GM12878 (cell line): ENCODE measurements at regions not wholly inside any gene's neighbourhood (a gene's known extent, or its start where the extent isn't known, plus 50 kb on each side); places are given as distances from the start of the nearest gene placed in this dataset.

Experiments
- ATAC-seq: fragments of 200-7000 bp; cut with Tn5 transposase; 3 replicates; pipeline ENCODE4 v1.9.1; 2020; ENCODE audit warnings: mild to moderate bottlenecking, moderate library complexity
- BruUV-seq: library from RNA; stranded (reverse); fragments of 400-500 nt; replicated peaks from 2 replicates; lab custom pipeline; 2021; lab: Mats Ljungman, UMichigan
- CTCF ChIA-PET: fragments of 300-600 bp; sonication (Branson Sonifier 250); formaldehyde crosslinking; extraction: SDS; loops from one replicate; lab custom pipeline; 2021; ENCODE audit warnings: inconsistent platforms; lab: Yijun Ruan, JAX
- POLR2A ChIA-PET: fragments of 350-600 bp; formaldehyde crosslinking; extraction: SDS; loops from one replicate; lab custom pipeline; 2021; ENCODE audit warnings: inconsistent platforms; lab: Charles Lee
- RAD21 ChIA-PET: fragments of 300-600 bp; sonication (Branson Sonifier 250); formaldehyde crosslinking; loops from one replicate; lab custom pipeline; 2023; ENCODE audit warnings: antibody characterized with exemption; ENCODE audit not compliant: unreplicated experiment; lab: Charles Lee
- SMC1A ChIA-PET: fragments of 300-600 bp; sonication (Branson Sonifier 250); formaldehyde crosslinking; loops from one replicate; lab custom pipeline; 2023; ENCODE audit not compliant: unreplicated experiment, uncharacterized antibody; lab: Charles Lee
- DNase-seq: peaks from one replicate; pipeline ENCODE4 v3.0.0-alpha.2; 2011; ENCODE audit warnings: low read depth, low spot score
- FAIRE-seq: peaks from 3 replicates; lab custom pipeline; 2011; peaks lifted over from hg19 to GRCh38; lab: Jason Lieb, UNC
- H2AFZ ChIP-seq: 2 replicates; pipeline ENCODE4 v1.6.0; 2011; ENCODE audit warnings: low read depth, low read length, control low read depth; ENCODE audit not compliant: control insufficient read depth
- H3K27ac ChIP-seq: 2 replicates; pipeline ENCODE4 v1.5.1; 2011; ENCODE audit warnings: control low read depth; ENCODE audit not compliant: control insufficient read depth, insufficient read depth
- H3K27me3 ChIP-seq, 2 experiments: replicated peaks in 1 of 2; 2 replicates each; pipeline versions ENCODE4 v1.6.0 to v1.6.1; 2011; ENCODE audit warnings: low read length in 1 of 2; ENCODE audit not compliant: control insufficient read depth in 2 of 2, insufficient read depth in 2 of 2
- H3K36me3 ChIP-seq, 2 experiments: 2 replicates each; pipeline ENCODE4 v1.5.1; 2011; ENCODE audit warnings: low read length in 1 of 2; ENCODE audit not compliant: control insufficient read depth in 2 of 2, insufficient read depth in 2 of 2
- H3K4me1 ChIP-seq: 2 replicates; pipeline ENCODE4 v1.6.1; 2011; ENCODE audit warnings: mild to moderate bottlenecking, low read length, moderate library complexity, mixed read lengths; ENCODE audit not compliant: control insufficient read depth, insufficient read depth
- H3K4me2 ChIP-seq: 2 replicates; pipeline ENCODE4 v1.6.0; 2011; ENCODE audit warnings: control low read depth; ENCODE audit not compliant: control insufficient read depth, insufficient read depth
- H3K4me3 ChIP-seq: fragments of 200-600 bp; sonication (generic); 2 replicates; pipeline ENCODE4 v1.5.1; 2016
- H3K79me2 ChIP-seq: 2 replicates; pipeline ENCODE4 v1.6.0; 2011; ENCODE audit warnings: low read length; ENCODE audit not compliant: control insufficient read depth, insufficient read depth
- H3K9ac ChIP-seq: 2 replicates; pipeline ENCODE4 v1.8.0; 2011; ENCODE audit warnings: low read length, control low read depth, mixed read lengths; ENCODE audit not compliant: control insufficient read depth, insufficient read depth
- H3K9me3 ChIP-seq: replicated peaks from 3 replicates; pipeline ENCODE4 v1.5.1; 2011; ENCODE audit warnings: mild to moderate bottlenecking, low read length; ENCODE audit not compliant: control insufficient read depth, insufficient read depth
- H4K20me1 ChIP-seq: 2 replicates; pipeline ENCODE4 v1.6.0; 2011; ENCODE audit not compliant: control insufficient read depth, insufficient read depth
- ASH2L ChIP-seq: fragments of 300-600, 200-600 bp; sonication (generic); IDR thresholded peaks from 2 replicates; pipeline ENCODE4 v1.6.1; 2017; ENCODE audit warnings: low read depth, mild to moderate bottlenecking, borderline replicate concordance
- CHD1 ChIP-seq: IDR thresholded peaks from 2 replicates; pipeline ENCODE4 v1.6.1; 2012; ENCODE audit warnings: low read depth, low read length, improper control_type of control experiment
- KAT2A ChIP-seq: conservative IDR thresholded peaks from 2 replicates; pipeline ENCODE4 v1.6.1; 2011; ENCODE audit warnings: low read depth, low read length; ENCODE audit not compliant: control insufficient read depth
- MTA3 ChIP-seq: IDR thresholded peaks from 2 replicates; pipeline ENCODE4 v1.6.1; 2012; ENCODE audit warnings: low read length, inconsistent platforms, borderline replicate concordance
- NBN ChIP-seq: fragments of 450-650 bp; IDR thresholded peaks from 2 replicates; pipeline ENCODE4 v1.6.1; 2016
- NFYA ChIP-seq: IDR thresholded peaks from 2 replicates; pipeline ENCODE4 v1.6.1; 2011; ENCODE audit warnings: low read depth, mild to moderate bottlenecking, low read length, improper control_type of control experiment, borderline replicate concordance
- POLR2AphosphoS2 ChIP-seq: IDR thresholded peaks from 2 replicates; pipeline ENCODE4 v1.6.1; 2011; ENCODE audit warnings: low read depth, mild to moderate bottlenecking, low read length, improper control_type of control experiment, moderate library complexity
- SMAD5 ChIP-seq: IDR thresholded peaks from 2 replicates; pipeline ENCODE4 v1.6.1; 2016; ENCODE audit warnings: antibody characterized with exemption, low read depth
- SREBF1 ChIP-seq: IDR thresholded peaks from 2 replicates; pipeline ENCODE4 v1.6.1; 2012; ENCODE audit warnings: mild to moderate bottlenecking, low read length
- SREBF2 ChIP-seq: IDR thresholded peaks from 2 replicates; pipeline ENCODE4 v1.6.1; 2012; ENCODE audit warnings: mild to moderate bottlenecking, low read length
- TCF7 ChIP-seq: IDR thresholded peaks from 2 replicates; pipeline ENCODE4 v1.6.1; 2014; ENCODE audit warnings: antibody characterized with exemption, borderline replicate concordance
- ZNF24 ChIP-seq: fragments of 450-650 bp; IDR thresholded peaks from 2 replicates; pipeline ENCODE4 v1.6.1; 2017; ENCODE audit warnings: antibody characterized with exemption, mild to moderate bottlenecking
- ZZZ3 ChIP-seq: IDR thresholded peaks from 2 replicates; pipeline ENCODE4 v1.6.1; 2011; ENCODE audit warnings: low read depth; ENCODE audit not compliant: control insufficient read depth, insufficient read length
- WGBS: methylation state at CpG from one replicate; pipeline ENCODE4 v1.1.6; 2016; ENCODE audit warnings: low lambda C conversion rate; ENCODE audit not compliant: insufficient replicate concordance, insufficient coverage; ENCODE audit errors: missing lambda C conversion rate; 5-methylcytosine and 5-hydroxymethylcytosine counted together
- in situ Hi-C: fragments of 300-500 bp; cut with MboI; formaldehyde crosslinking; loops from 9 replicates; pipeline ENCODE4 v1.14.3; 2018; ENCODE audit warnings: mixed read lengths
- intact Hi-C: fragments of 100-400 bp; cut with micrococcal nuclease; formaldehyde crosslinking; loops from one replicate; pipeline ENCODE4 v1.14.2; 2022; ENCODE audit not compliant: unreplicated experiment
- TF ChIP-seq, protein P1 (sequence below): fragments of 450-650 bp; IDR thresholded peaks from 2 replicates; pipeline ENCODE4 v1.6.1; 2017; ENCODE audit warnings: mild to moderate bottlenecking
- TF ChIP-seq, protein P2 (sequence below): fragments of 450-650 bp; IDR thresholded peaks from 2 replicates; pipeline ENCODE4 v1.6.1; 2016; ENCODE audit warnings: mild to moderate bottlenecking
- TF ChIP-seq, protein P3 (sequence below): IDR thresholded peaks from 2 replicates; pipeline ENCODE4 v1.6.1; 2012; ENCODE audit warnings: low read depth, low read length, improper control_type of control experiment
- TF ChIP-seq, protein P4 (sequence below): fragments of 150-350 bp; IDR thresholded peaks from 2 replicates; pipeline ENCODE4 v1.6.1; 2014; ENCODE audit warnings: mild to moderate bottlenecking, low read depth, low read length

DNA sequence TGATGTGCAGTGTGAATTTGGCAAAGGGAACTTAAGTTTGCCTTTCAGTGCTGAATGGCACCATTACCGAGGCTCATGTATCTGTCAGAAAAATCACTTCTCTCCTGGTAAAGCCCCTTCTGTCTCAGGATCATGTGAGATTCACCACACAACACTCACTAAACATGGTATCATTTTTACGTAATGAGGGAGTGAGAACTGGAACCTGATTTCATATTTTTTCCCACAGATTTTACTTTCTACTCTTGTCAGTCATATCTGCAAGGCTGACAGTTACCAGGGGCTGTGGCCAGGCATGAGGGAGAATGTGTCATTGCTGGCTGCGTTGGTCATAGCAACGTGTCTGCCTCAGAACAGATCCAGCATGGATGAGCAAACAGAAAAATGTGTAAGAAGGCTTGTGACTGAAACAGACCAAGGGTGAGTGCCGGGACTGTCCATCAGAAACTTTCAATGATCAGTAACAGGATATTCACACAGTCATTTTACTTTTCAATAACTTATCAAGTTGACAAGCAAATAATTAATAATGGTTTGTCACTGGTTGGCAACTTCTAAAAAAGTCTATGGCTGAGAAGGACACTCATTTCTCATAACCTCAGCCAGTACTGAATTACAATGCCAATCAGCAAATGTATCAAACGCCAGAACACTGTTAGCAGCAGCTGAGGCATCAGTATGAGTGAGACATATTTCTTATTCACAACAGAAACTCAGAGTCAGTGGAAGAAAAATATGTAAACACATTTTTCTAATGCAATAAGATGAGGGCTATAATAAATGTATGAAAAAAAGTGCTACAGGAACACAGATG, 100.5 kb downstream of the CDC42EP3 start:
- in situ Hi-C loops = no loop called here
- TF ChIP-seq SREBF2 (no peak), MTA3 (no peak), NBN (peak; percentile 75), NFYA (no peak), ASH2L (no peak), POLR2AphosphoS2 (no peak; the same call in 1 of the 2 replicates), ZNF24 (peak; percentile 14; the same call in 1 of the 2 replicates), SMAD5 (0 out of 2 replicates have a peak, but pooled peaks have one; percentile 37), CHD1 (no peak), TCF7 (peak; percentile 73; the same call in 1 of the 2 replicates), ZZZ3 (no peak), KAT2A (no peak), SREBF1 (no peak)
- TF ChIP-seq, protein P1, sequence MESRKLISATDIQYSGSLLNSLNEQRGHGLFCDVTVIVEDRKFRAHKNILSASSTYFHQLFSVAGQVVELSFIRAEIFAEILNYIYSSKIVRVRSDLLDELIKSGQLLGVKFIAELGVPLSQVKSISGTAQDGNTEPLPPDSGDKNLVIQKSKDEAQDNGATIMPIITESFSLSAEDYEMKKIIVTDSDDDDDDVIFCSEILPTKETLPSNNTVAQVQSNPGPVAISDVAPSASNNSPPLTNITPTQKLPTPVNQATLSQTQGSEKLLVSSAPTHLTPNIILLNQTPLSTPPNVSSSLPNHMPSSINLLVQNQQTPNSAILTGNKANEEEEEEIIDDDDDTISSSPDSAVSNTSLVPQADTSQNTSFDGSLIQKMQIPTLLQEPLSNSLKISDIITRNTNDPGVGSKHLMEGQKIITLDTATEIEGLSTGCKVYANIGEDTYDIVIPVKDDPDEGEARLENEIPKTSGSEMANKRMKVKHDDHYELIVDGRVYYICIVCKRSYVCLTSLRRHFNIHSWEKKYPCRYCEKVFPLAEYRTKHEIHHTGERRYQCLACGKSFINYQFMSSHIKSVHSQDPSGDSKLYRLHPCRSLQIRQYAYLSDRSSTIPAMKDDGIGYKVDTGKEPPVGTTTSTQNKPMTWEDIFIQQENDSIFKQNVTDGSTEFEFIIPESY = no peak
- TF ChIP-seq, protein P2, sequence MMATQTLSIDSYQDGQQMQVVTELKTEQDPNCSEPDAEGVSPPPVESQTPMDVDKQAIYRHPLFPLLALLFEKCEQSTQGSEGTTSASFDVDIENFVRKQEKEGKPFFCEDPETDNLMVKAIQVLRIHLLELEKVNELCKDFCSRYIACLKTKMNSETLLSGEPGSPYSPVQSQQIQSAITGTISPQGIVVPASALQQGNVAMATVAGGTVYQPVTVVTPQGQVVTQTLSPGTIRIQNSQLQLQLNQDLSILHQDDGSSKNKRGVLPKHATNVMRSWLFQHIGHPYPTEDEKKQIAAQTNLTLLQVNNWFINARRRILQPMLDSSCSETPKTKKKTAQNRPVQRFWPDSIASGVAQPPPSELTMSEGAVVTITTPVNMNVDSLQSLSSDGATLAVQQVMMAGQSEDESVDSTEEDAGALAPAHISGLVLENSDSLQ = peak; percentile 97
- TF ChIP-seq, protein P3, sequence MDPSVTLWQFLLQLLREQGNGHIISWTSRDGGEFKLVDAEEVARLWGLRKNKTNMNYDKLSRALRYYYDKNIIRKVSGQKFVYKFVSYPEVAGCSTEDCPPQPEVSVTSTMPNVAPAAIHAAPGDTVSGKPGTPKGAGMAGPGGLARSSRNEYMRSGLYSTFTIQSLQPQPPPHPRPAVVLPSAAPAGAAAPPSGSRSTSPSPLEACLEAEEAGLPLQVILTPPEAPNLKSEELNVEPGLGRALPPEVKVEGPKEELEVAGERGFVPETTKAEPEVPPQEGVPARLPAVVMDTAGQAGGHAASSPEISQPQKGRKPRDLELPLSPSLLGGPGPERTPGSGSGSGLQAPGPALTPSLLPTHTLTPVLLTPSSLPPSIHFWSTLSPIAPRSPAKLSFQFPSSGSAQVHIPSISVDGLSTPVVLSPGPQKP = no peak
- TF ChIP-seq, protein P4, sequence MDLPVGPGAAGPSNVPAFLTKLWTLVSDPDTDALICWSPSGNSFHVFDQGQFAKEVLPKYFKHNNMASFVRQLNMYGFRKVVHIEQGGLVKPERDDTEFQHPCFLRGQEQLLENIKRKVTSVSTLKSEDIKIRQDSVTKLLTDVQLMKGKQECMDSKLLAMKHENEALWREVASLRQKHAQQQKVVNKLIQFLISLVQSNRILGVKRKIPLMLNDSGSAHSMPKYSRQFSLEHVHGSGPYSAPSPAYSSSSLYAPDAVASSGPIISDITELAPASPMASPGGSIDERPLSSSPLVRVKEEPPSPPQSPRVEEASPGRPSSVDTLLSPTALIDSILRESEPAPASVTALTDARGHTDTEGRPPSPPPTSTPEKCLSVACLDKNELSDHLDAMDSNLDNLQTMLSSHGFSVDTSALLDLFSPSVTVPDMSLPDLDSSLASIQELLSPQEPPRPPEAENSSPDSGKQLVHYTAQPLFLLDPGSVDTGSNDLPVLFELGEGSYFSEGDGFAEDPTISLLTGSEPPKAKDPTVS = no peak

More for the DNA sequence above, 100.5 kb downstream of the CDC42EP3 start:
- H3K79me2 ChIP-seq = no peaks in the 10 kb centered on the region; the same call in 1 of the 2 replicates
- 0% methylated on average over 6 of the region's 6 CpGs for WGBS
- H3K9ac ChIP-seq = peak overlapping the region; percentile 63
- DNase-seq (peak; percentile 98), ATAC-seq (peak; percentile 87), FAIRE-seq (peak; percentile 84)
- peak overlapping the region; percentile 0; the same call in 1 of the 2 replicates for H3K4me3 ChIP-seq
- BruUV-seq = no TSS peak
- RAD21 ChIA-PET = interaction anchor here (1.0 to 6.3 kb wide), 23 partner anchors 12 to 306 kb away, joined by 3 to 123 read pairs (median 5); partner anchors contain the start of gene CDC42EP3
- peak overlapping the region; percentile 40 for H2AFZ ChIP-seq
- H3K36me3 ChIP-seq = peaks cover 0 to 1% of the 10 kb centered on the region in 2 experiments; a peak in 2 of 4 replicates
- intact Hi-C loops = loop anchor here (1.0 to 2.0 kb wide), 9 partner anchors 14 to 281 kb away; no protein-coding TSS in a partner anchor
- H3K27me3 ChIP-seq = no peaks in the 10 kb centered on the region
- peak overlapping the region; percentile 90 for H3K27ac ChIP-seq
- H3K4me2 ChIP-seq = peak overlapping the region; percentile 40
- H3K9me3 ChIP-seq = peaks cover 10% of the 10 kb centered on the region; the same call in 2 of the 3 replicates
- H3K4me1 ChIP-seq = peaks cover 41% of the 10 kb centered on the region
- POLR2A ChIA-PET = interaction anchor here (0.6 to 6.3 kb wide), 8 partner anchors 13 to 98 kb away, joined by 3 to 84 read pairs (median 8); no protein-coding TSS in a partner anchor
- no peaks in the 10 kb centered on the region for H4K20me1 ChIP-seq
- SMC1A ChIA-PET = interaction anchor here (0.7 to 6.9 kb wide), 26 partner anchors 16 to 307 kb away, joined by 3 to 246 read pairs (median 5); no protein-coding TSS in a partner anchor
- CTCF ChIA-PET = interaction anchor here (0.8 to 4.3 kb wide), 17 partner anchors 10 to 261 kb away, joined by 3 to 24 read pairs (median 6); no protein-coding TSS in a partner anchor
